OCI-LY7 (cell line): ENCODE measurements at regions not wholly inside any gene's neighbourhood (a gene's known extent, or its start where the extent isn't known, plus 50 kb on each side); places are given as distances from the start of the nearest gene placed in this dataset.

Experiments used
- BruUV-seq: library from RNA; stranded (reverse); fragments of 400-500 nt; replicated peaks from 2 replicates; lab custom pipeline; 2021; lab: Mats Ljungman, UMichigan
- CTCF ChIA-PET: fragments of 300-600 bp; sonication (Branson Sonifier 250); formaldehyde crosslinking; loops from one replicate; lab custom pipeline; 2022; ENCODE audit warnings: antibody characterized with exemption; ENCODE audit not compliant: unreplicated experiment; lab: Charles Lee
- POLR2A ChIA-PET: fragments of 300-600 bp; sonication (Branson Sonifier 250); formaldehyde crosslinking; loops from one replicate; lab custom pipeline; 2022; ENCODE audit warnings: antibody characterized with exemption; lab: Charles Lee
- DNase-seq: peaks from one replicate; pipeline ENCODE4 v3.0.0-alpha.2; 2015; ENCODE audit warnings: low spot score
- H2AFZ ChIP-seq: fragments of 200-600 bp; sonication (generic), shearing (Covaris generic); 2 replicates; pipeline ENCODE4 v1.6.1; 2014; ENCODE audit warnings: mild to moderate bottlenecking, antibody characterized with exemption, low read length, moderate library complexity
- H3K27ac ChIP-seq: fragments of 200-600 bp; sonication (generic); 2 replicates; pipeline ENCODE4 v1.5.1; 2014; ENCODE audit warnings: mixed run types, low read depth, mild to moderate bottlenecking, moderate library complexity, low read length, inconsistent platforms; ENCODE audit not compliant: poor library complexity, severe bottlenecking
- H3K36me3 ChIP-seq: fragments of 200-600 bp; sonication (generic); 2 replicates; pipeline ENCODE4 v1.6.1; 2014; ENCODE audit warnings: mild to moderate bottlenecking, antibody characterized with exemption, low read length, moderate library complexity, mixed read lengths; ENCODE audit not compliant: insufficient read depth
- H3K4me1 ChIP-seq: fragments of 200-600 bp; sonication (generic); 2 replicates; pipeline ENCODE4 v1.5.1; 2014; ENCODE audit warnings: mild to moderate bottlenecking, low read length; ENCODE audit not compliant: insufficient read depth, poor library complexity, severe bottlenecking
- H3K4me2 ChIP-seq: fragments of 200-600 bp; sonication (generic); 2 replicates; pipeline ENCODE4 v1.6.1; 2014; ENCODE audit warnings: mild to moderate bottlenecking, low read length
- H3K4me3 ChIP-seq: fragments of 200-600 bp; sonication (generic); 2 replicates; pipeline ENCODE4 v1.5.1; 2014; ENCODE audit warnings: mild to moderate bottlenecking, low read depth, low read length; ENCODE audit not compliant: poor library complexity, severe bottlenecking
- H3K79me2 ChIP-seq: fragments of 200-600 bp; sonication (generic); 2 replicates; pipeline ENCODE4 v1.6.1; 2016; ENCODE audit warnings: low read depth, mild to moderate bottlenecking, low read length, moderate library complexity, mixed read lengths; ENCODE audit not compliant: insufficient read depth
- H3K9me2 ChIP-seq: fragments of 200-600 bp; sonication (generic); 2 replicates; pipeline ENCODE4 v1.6.1; 2016; ENCODE audit warnings: mild to moderate bottlenecking, low read length, mixed read lengths; ENCODE audit not compliant: insufficient read depth
- H3K9me3 ChIP-seq: fragments of 200-600 bp; sonication (generic); 2 replicates; pipeline ENCODE4 v1.6.1; 2014; ENCODE audit warnings: mild to moderate bottlenecking, mixed run types, low read length, mixed read lengths
- H4K20me1 ChIP-seq: fragments of 200-600 bp; sonication (generic); 2 replicates; pipeline ENCODE4 v1.6.1; 2014; ENCODE audit warnings: mild to moderate bottlenecking, antibody characterized with exemption, low read length, moderate library complexity, mixed read lengths; ENCODE audit not compliant: insufficient read depth
- EZH2phosphoT487 ChIP-seq: fragments of 200-600 bp; sonication (generic); IDR thresholded peaks from 2 replicates; pipeline ENCODE4 v1.6.1; 2018; ENCODE audit warnings: low read depth, borderline replicate concordance, mild to moderate bottlenecking, mixed run types, antibody characterized with exemption, low read length, moderate library complexity, mixed read lengths
- intact Hi-C: fragments of 100-400 bp; cut with micrococcal nuclease; formaldehyde crosslinking; loops from one replicate; pipeline ENCODE4 v1.10.0; 2022; ENCODE audit not compliant: unreplicated experiment
- TF ChIP-seq, protein P1 (sequence below): fragments of 200-600 bp; sonication (generic); conservative IDR thresholded peaks from 2 replicates; pipeline ENCODE4 v1.5.1; 2014; ENCODE audit warnings: mild to moderate bottlenecking, antibody characterized with exemption, low read length, moderate library complexity, mixed read lengths

- Histone ChIP-seq H2AFZ (no peak overlapping the region), H3K79me2 (no peaks in the 10 kb centered on the region), H3K9me2 (no peaks in the 10 kb centered on the region), H3K36me3 (no peaks in the 10 kb centered on the region), H3K27ac (no peak overlapping the region), H3K4me1 (no peaks in the 10 kb centered on the region), H3K9me3 (no peaks in the 10 kb centered on the region), H3K4me3 (no peak overlapping the region), H3K4me2 (no peak overlapping the region), H4K20me1 (no peaks in the 10 kb centered on the region)
- POLR2A ChIA-PET = interaction anchor here (0.7 kb wide), 1 partner anchor 1444 kb away, joined by 3 read pairs; no protein-coding TSS in a partner anchor
- intact Hi-C loops = no loop called here
- no peak for DNase-seq
- TF ChIP-seq EZH2phosphoT487 = no peak
- TF ChIP-seq, protein P1, sequence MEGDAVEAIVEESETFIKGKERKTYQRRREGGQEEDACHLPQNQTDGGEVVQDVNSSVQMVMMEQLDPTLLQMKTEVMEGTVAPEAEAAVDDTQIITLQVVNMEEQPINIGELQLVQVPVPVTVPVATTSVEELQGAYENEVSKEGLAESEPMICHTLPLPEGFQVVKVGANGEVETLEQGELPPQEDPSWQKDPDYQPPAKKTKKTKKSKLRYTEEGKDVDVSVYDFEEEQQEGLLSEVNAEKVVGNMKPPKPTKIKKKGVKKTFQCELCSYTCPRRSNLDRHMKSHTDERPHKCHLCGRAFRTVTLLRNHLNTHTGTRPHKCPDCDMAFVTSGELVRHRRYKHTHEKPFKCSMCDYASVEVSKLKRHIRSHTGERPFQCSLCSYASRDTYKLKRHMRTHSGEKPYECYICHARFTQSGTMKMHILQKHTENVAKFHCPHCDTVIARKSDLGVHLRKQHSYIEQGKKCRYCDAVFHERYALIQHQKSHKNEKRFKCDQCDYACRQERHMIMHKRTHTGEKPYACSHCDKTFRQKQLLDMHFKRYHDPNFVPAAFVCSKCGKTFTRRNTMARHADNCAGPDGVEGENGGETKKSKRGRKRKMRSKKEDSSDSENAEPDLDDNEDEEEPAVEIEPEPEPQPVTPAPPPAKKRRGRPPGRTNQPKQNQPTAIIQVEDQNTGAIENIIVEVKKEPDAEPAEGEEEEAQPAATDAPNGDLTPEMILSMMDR = no peak
- no TSS peak for BruUV-seq
- CTCF ChIA-PET = no interaction called here
These were observed 56.7 kb upstream of the CLPB start for GRCh38 chr11:72491001-72491400.
